ENCODE measurements at regions not wholly inside any gene's neighbourhood (a gene's known extent, or its start where the extent isn't known, plus 50 kb on each side); places are given as distances from the start of the nearest gene placed in this dataset.

DNA sequence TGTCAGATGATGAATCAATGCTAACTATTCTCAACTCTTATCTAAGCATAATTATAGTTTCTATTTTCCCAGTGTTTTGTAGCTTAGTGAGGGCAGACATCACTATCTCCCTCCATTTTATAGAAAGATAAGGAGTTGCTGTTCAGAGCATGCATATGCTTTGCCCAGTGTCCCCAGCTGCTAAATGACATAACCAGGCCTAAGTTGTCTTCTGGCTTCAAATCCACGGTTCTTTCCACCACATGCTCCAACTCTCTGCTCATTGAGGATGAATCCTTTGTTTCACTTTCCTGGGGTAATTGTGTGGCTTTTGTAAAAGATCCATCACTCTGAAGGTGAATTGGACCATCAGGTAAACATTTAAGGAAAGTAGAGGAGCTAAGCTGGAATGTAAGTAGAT is 134.0 kb downstream of the SNX10 start:
- TF ChIP-seq, protein P1, sequence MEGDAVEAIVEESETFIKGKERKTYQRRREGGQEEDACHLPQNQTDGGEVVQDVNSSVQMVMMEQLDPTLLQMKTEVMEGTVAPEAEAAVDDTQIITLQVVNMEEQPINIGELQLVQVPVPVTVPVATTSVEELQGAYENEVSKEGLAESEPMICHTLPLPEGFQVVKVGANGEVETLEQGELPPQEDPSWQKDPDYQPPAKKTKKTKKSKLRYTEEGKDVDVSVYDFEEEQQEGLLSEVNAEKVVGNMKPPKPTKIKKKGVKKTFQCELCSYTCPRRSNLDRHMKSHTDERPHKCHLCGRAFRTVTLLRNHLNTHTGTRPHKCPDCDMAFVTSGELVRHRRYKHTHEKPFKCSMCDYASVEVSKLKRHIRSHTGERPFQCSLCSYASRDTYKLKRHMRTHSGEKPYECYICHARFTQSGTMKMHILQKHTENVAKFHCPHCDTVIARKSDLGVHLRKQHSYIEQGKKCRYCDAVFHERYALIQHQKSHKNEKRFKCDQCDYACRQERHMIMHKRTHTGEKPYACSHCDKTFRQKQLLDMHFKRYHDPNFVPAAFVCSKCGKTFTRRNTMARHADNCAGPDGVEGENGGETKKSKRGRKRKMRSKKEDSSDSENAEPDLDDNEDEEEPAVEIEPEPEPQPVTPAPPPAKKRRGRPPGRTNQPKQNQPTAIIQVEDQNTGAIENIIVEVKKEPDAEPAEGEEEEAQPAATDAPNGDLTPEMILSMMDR (IDR thresholded peaks at IDR 0.05): no peak
- TF ChIP-seq GABPA (IDR thresholded peaks at IDR 0.05; ENCODE audit: low read depth) (no peak), EZH2phosphoT487 (IDR thresholded peaks at IDR 0.05; ENCODE audit: borderline replicate concordance, low read depth) (no peak), TCF12 (IDR thresholded peaks at IDR 0.05) (no peak), TAF1 (IDR thresholded peaks at IDR 0.05; ENCODE audit: borderline replicate concordance, low read depth, low read length) (no peak), POLR2AphosphoS5 (IDR thresholded peaks at IDR 0.05; ENCODE audit: low read depth, low read length) (no peak), EP300 (IDR thresholded peaks at IDR 0.05; ENCODE audit: borderline replicate concordance in 1 of 2, low read depth in 1 of 2, low read length in 1 of 2) (no peak)
- TF ChIP-seq, protein P2, sequence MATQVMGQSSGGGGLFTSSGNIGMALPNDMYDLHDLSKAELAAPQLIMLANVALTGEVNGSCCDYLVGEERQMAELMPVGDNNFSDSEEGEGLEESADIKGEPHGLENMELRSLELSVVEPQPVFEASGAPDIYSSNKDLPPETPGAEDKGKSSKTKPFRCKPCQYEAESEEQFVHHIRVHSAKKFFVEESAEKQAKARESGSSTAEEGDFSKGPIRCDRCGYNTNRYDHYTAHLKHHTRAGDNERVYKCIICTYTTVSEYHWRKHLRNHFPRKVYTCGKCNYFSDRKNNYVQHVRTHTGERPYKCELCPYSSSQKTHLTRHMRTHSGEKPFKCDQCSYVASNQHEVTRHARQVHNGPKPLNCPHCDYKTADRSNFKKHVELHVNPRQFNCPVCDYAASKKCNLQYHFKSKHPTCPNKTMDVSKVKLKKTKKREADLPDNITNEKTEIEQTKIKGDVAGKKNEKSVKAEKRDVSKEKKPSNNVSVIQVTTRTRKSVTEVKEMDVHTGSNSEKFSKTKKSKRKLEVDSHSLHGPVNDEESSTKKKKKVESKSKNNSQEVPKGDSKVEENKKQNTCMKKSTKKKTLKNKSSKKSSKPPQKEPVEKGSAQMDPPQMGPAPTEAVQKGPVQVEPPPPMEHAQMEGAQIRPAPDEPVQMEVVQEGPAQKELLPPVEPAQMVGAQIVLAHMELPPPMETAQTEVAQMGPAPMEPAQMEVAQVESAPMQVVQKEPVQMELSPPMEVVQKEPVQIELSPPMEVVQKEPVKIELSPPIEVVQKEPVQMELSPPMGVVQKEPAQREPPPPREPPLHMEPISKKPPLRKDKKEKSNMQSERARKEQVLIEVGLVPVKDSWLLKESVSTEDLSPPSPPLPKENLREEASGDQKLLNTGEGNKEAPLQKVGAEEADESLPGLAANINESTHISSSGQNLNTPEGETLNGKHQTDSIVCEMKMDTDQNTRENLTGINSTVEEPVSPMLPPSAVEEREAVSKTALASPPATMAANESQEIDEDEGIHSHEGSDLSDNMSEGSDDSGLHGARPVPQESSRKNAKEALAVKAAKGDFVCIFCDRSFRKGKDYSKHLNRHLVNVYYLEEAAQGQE (IDR thresholded peaks at IDR 0.05; ENCODE audit: low read depth, low read length): no peak
- TF ChIP-seq, protein P3, sequence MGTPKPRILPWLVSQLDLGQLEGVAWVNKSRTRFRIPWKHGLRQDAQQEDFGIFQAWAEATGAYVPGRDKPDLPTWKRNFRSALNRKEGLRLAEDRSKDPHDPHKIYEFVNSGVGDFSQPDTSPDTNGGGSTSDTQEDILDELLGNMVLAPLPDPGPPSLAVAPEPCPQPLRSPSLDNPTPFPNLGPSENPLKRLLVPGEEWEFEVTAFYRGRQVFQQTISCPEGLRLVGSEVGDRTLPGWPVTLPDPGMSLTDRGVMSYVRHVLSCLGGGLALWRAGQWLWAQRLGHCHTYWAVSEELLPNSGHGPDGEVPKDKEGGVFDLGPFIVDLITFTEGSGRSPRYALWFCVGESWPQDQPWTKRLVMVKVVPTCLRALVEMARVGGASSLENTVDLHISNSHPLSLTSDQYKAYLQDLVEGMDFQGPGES (IDR thresholded peaks at IDR 0.05; ENCODE audit: low read depth, low read length): no peak

All from SK-N-SH (cell line).